ENCODE measurements at regions not wholly inside any gene's neighbourhood (a gene's known extent, or its start where the extent isn't known, plus 50 kb on each side); places are given as distances from the start of the nearest gene placed in this dataset.

DNA sequence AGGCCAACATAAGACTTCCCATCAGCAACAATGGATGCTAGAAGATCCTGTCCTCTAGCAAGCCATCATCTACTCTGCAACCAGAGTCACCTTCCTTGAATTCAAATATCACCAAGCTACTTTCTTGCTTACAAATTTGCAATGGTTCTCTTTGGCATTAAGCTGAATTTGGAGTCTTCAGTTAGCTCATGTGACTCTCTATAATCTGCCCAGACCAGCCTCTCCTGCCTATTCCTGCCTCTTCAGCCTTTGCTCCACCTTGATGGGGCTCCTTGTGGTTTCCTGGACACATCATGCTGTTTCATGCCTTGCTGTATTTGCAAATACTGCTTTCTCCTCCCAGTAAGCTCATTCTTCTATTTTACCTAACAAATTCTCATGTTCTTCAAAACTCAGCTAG, 82.3 kb downstream of the RASSF10 start (continued):
- TF ChIP-seq RARB (CRISPR knock-in tag; IDR thresholded peaks at IDR 0.05) (no peak), ARNTL (CRISPR knock-in tag; IDR thresholded peaks at IDR 0.05; ENCODE audit: borderline replicate concordance, low read depth) (no peak), ZNF565 (CRISPR knock-in tag; conservative IDR thresholded peaks at IDR 0.05; ENCODE audit: low read depth) (no peak), CSDC2 (CRISPR knock-in tag; IDR thresholded peaks at IDR 0.05) (no peak), ZFP3 (CRISPR knock-in tag; IDR thresholded peaks at IDR 0.05) (no peak), CREB5 (CRISPR knock-in tag; IDR thresholded peaks at IDR 0.05; ENCODE audit: low read depth) (no peak), ZC3H10 (CRISPR knock-in tag; IDR thresholded peaks at IDR 0.05) (no peak), ZNF8 (CRISPR knock-in tag; IDR thresholded peaks at IDR 0.05) (no peak), OSR1 (CRISPR knock-in tag; IDR thresholded peaks at IDR 0.05) (no peak), ISL1 (CRISPR knock-in tag; IDR thresholded peaks at IDR 0.05) (no peak)

DNA sequence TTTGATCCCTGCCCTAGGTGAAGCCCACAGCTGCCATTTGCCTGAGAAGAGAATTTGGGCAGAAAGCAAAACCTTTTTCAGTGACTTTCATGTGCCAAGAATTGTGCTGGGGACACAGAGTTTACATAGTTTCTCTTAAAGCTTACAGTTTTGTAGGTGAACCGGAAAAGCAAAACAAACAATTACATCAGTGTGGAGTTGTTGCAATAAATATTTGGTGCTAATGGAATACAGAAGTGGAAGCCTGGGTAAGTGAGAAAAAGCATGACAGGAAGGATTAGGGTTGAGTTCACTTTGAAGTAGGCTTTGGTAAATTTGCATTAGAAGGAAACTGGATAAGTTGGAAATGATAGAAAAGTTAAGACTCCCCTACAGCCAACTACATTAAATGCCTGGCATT, 82.7 kb downstream of the RASSF10 start:
- ATAC-seq = no peak
- TF ChIP-seq SNAI2 (CRISPR knock-in tag; IDR thresholded peaks at IDR 0.05) (no peak), TCF4 (CRISPR knock-in tag; IDR thresholded peaks at IDR 0.05; ENCODE audit: borderline replicate concordance) (no peak), PPARA (CRISPR knock-in tag; IDR thresholded peaks at IDR 0.05; ENCODE audit: borderline replicate concordance) (no peak), TSHZ2 (CRISPR knock-in tag; IDR thresholded peaks at IDR 0.05) (no peak), ISL1 (CRISPR knock-in tag; IDR thresholded peaks at IDR 0.05) (no peak), TOX (CRISPR knock-in tag; IDR thresholded peaks at IDR 0.05; ENCODE audit: borderline replicate concordance) (no peak), ARNTL (CRISPR knock-in tag; IDR thresholded peaks at IDR 0.05; ENCODE audit: borderline replicate concordance, low read depth) (no peak), OSR1 (CRISPR knock-in tag; IDR thresholded peaks at IDR 0.05) (no peak), ZNF70 (CRISPR knock-in tag; IDR thresholded peaks at IDR 0.05) (no peak), ZFP3 (CRISPR knock-in tag; IDR thresholded peaks at IDR 0.05) (no peak)
- TF ChIP-seq, protein P1, sequence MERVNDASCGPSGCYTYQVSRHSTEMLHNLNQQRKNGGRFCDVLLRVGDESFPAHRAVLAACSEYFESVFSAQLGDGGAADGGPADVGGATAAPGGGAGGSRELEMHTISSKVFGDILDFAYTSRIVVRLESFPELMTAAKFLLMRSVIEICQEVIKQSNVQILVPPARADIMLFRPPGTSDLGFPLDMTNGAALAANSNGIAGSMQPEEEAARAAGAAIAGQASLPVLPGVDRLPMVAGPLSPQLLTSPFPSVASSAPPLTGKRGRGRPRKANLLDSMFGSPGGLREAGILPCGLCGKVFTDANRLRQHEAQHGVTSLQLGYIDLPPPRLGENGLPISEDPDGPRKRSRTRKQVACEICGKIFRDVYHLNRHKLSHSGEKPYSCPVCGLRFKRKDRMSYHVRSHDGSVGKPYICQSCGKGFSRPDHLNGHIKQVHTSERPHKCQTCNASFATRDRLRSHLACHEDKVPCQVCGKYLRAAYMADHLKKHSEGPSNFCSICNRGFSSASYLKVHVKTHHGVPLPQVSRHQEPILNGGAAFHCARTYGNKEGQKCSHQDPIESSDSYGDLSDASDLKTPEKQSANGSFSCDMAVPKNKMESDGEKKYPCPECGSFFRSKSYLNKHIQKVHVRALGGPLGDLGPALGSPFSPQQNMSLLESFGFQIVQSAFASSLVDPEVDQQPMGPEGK (CRISPR knock-in tag; IDR thresholded peaks at IDR 0.05; ENCODE audit: borderline replicate concordance) = no peak

DNA sequence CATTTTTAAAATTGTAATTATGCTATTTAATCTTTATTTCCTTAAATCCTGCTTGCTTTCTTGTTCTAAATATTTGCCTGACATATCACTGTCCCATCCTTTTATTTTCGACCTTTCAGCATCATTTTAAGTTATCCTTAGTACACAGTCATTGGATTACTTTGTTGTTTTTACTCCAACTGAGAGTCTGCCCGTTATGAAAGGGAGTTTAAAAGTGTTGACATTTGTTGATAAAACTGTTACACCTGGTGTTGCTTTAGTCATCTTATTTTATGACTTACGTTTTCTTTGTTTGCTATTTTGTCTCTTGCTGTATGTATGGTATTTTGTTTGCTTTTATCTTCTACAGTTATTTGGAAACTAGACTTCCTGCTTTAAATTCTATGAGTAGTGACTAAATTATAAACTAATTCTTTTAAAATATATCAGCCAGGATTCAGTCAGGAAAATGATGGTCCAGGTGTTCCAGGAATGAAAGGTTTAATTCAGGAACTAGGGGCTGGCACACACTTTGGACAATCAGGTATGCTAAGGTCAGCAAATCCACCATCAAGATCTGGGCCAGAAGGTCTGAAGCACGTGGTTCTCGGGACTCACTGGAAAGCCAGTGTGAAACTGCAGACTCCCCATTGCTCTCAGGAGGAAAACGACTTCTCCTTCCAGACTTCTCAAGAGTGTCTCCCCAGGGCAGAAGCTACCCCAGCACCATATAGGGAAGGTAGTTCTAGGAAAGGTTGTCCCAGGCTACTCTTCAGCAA, 86.0 kb downstream of the RASSF10 start:
- no peak for TF ChIP-seq PPARA (CRISPR knock-in tag; IDR thresholded peaks at IDR 0.05; ENCODE audit: borderline replicate concordance)
- no peak for ATAC-seq

DNA sequence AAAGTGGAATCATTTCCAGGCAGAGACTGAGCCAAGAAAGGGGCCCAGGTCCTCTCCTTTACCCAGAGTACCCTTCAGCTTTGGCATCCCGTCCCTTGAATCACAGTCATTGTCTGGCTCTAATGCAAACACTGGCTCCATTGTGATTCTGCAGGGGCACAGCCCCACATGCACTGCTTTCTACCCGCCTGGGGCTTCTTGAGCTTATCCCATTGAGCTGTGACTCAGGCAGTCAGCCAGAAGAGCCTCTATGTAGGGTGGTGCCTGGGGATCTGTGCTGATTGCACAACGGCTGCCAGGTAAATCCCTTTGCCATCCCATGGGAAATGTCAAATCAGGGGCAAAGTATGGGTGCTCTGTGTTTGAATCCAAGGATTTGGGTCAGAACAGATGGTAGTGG, 88.9 kb downstream of the RASSF10 start:
- no peak for ATAC-seq
- TF ChIP-seq ZC3H10 (CRISPR knock-in tag; IDR thresholded peaks at IDR 0.05) (no peak), CSDC2 (CRISPR knock-in tag; IDR thresholded peaks at IDR 0.05) (no peak), ZNF70 (CRISPR knock-in tag; IDR thresholded peaks at IDR 0.05) (no peak)

- ATAC-seq = no peak
- TF ChIP-seq, protein P1 (CRISPR knock-in tag; IDR thresholded peaks at IDR 0.05; ENCODE audit: borderline replicate concordance) = no peak
- TF ChIP-seq OSR1 (CRISPR knock-in tag; IDR thresholded peaks at IDR 0.05) = no peak
- TF ChIP-seq CSDC2 (CRISPR knock-in tag; IDR thresholded peaks at IDR 0.05) = no peak
- TF ChIP-seq ZFP30 (CRISPR knock-in tag; IDR thresholded peaks at IDR 0.05) = no peak
- TF ChIP-seq ZC3H10 (CRISPR knock-in tag; IDR thresholded peaks at IDR 0.05) = no peak
- no peak for TF ChIP-seq CSRNP3 (CRISPR knock-in tag; IDR thresholded peaks at IDR 0.05)
- TF ChIP-seq TCF4 (CRISPR knock-in tag; IDR thresholded peaks at IDR 0.05; ENCODE audit: borderline replicate concordance) = no peak
- TF ChIP-seq CREB5 (CRISPR knock-in tag; IDR thresholded peaks at IDR 0.05; ENCODE audit: low read depth) = no peak
- no peak for TF ChIP-seq PPARA (CRISPR knock-in tag; IDR thresholded peaks at IDR 0.05; ENCODE audit: borderline replicate concordance)
- no peak for TF ChIP-seq ARNTL (CRISPR knock-in tag; IDR thresholded peaks at IDR 0.05; ENCODE audit: borderline replicate concordance, low read depth)
- no peak for TF ChIP-seq RARB (CRISPR knock-in tag; IDR thresholded peaks at IDR 0.05)
- no peak for TF ChIP-seq ZFP3 (CRISPR knock-in tag; IDR thresholded peaks at IDR 0.05)
- TF ChIP-seq ESRRG (CRISPR knock-in tag; IDR thresholded peaks at IDR 0.05) = no peak
- TF ChIP-seq GLIS3 (CRISPR knock-in tag; IDR thresholded peaks at IDR 0.05) = no peak
Observed at GRCh38 chr11:13098616-13099289, 89.6 kb downstream of the RASSF10 start.
